ENCODE measurements at regions not wholly inside any gene's neighbourhood (a gene's known extent, or its start where the extent isn't known, plus 50 kb on each side); places are given as distances from the start of the nearest gene placed in this dataset.
A peak's percentile ranks its signal among the peaks of the same experiment; 100 is the strongest.
"Not testable (repeated sequence)": the region's sequence is repeated elsewhere in the genome, so short reads cannot be mapped to it uniquely, and the experiment has no call there.

- in situ Hi-C loops (cut with HindIII; ENCODE audit: low pct_unique_long_range_greater_than_20kb, low sequenced_read_pairs), result no loop called here
- no peak for TF ChIP-seq JUND (IDR thresholded peaks at IDR 0.05; ENCODE audit: low read depth)
- no peak for DNase-seq (ENCODE audit: low read depth in 1 of 2, low spot score in 1 of 2)
Measured at GRCh38 chr10:28981007-28981406, 303.7 kb downstream of the BAMBI start.

GRCh38 chr10:28982974-28983373 is 305.7 kb downstream of the BAMBI start:
- in situ Hi-C loops (cut with HindIII; ENCODE audit: low pct_unique_long_range_greater_than_20kb, low sequenced_read_pairs), result no loop called here
- TF ChIP-seq JUND (IDR thresholded peaks at IDR 0.05; ENCODE audit: low read depth), result no peak
- no peak for DNase-seq (ENCODE audit: low read depth in 1 of 2, low spot score in 1 of 2)

GRCh38 chr10:28983799-28984198 is 305.1 kb upstream of the LYZL1 start:
- in situ Hi-C loops (cut with HindIII; ENCODE audit: low pct_unique_long_range_greater_than_20kb, low sequenced_read_pairs), result no loop called here
- DNase-seq (ENCODE audit: low read depth in 1 of 2, low spot score in 1 of 2), result no peak
- no peak for TF ChIP-seq JUND (IDR thresholded peaks at IDR 0.05; ENCODE audit: low read depth)

GRCh38 chr10:28984431-28984830 is 304.4 kb upstream of the LYZL1 start:
- peak in 1 of 2 experiments; percentile 22 for DNase-seq (ENCODE audit: low read depth in 1 of 2, low spot score in 1 of 2)
- in situ Hi-C loops (cut with HindIII; ENCODE audit: low pct_unique_long_range_greater_than_20kb, low sequenced_read_pairs), result no loop called here
- TF ChIP-seq JUND (IDR thresholded peaks at IDR 0.05; ENCODE audit: low read depth), result no peak

- in situ Hi-C loops (cut with HindIII; ENCODE audit: low pct_unique_long_range_greater_than_20kb, low sequenced_read_pairs), result no loop called here
- no peak for TF ChIP-seq JUND (IDR thresholded peaks at IDR 0.05; ENCODE audit: low read depth)
Measured at GRCh38 chr10:28985137-28985885, 303.6 kb upstream of the LYZL1 start.

GRCh38 chr10:28986117-28986792 is 302.6 kb upstream of the LYZL1 start:
- in situ Hi-C loops (cut with HindIII; ENCODE audit: low pct_unique_long_range_greater_than_20kb, low sequenced_read_pairs), result no loop called here
- TF ChIP-seq JUND (IDR thresholded peaks at IDR 0.05; ENCODE audit: low read depth), result no peak
- DNase-seq (ENCODE audit: low read depth in 1 of 2, low spot score in 1 of 2), result no peak

More at GRCh38 chr10:28985137-28985885, 303.6 kb upstream of the LYZL1 start:
- no peak for DNase-seq (ENCODE audit: low read depth in 1 of 2, low spot score in 1 of 2)

GRCh38 chr10:28986856-28987255 is 302.0 kb upstream of the LYZL1 start:
- in situ Hi-C loops (cut with HindIII; ENCODE audit: low pct_unique_long_range_greater_than_20kb, low sequenced_read_pairs), result no loop called here
- TF ChIP-seq JUND (IDR thresholded peaks at IDR 0.05; ENCODE audit: low read depth), result no peak
- DNase-seq (ENCODE audit: low read depth in 1 of 2, low spot score in 1 of 2), result no peak

GRCh38 chr10:28987555-28988320 is 301.1 kb upstream of the LYZL1 start:
- no peak for TF ChIP-seq JUND (IDR thresholded peaks at IDR 0.05; ENCODE audit: low read depth)
- in situ Hi-C loops (cut with HindIII; ENCODE audit: low pct_unique_long_range_greater_than_20kb, low sequenced_read_pairs), result no loop called here
- no peak for DNase-seq (ENCODE audit: low read depth in 1 of 2, low spot score in 1 of 2)

GRCh38 chr10:28988980-28989379 is 299.9 kb upstream of the LYZL1 start:
- in situ Hi-C loops (cut with HindIII; ENCODE audit: low pct_unique_long_range_greater_than_20kb, low sequenced_read_pairs), result no loop called here
- TF ChIP-seq JUND (IDR thresholded peaks at IDR 0.05; ENCODE audit: low read depth), result no peak
- no peak for DNase-seq (ENCODE audit: low read depth in 1 of 2, low spot score in 1 of 2)

GRCh38 chr10:28991333-28992270 is 297.3 kb upstream of the LYZL1 start:
- no peak for TF ChIP-seq JUND (IDR thresholded peaks at IDR 0.05; ENCODE audit: low read depth)
- DNase-seq (ENCODE audit: low read depth in 1 of 2, low spot score in 1 of 2), result peak in 1 of 2 experiments; percentile 77
- in situ Hi-C loops (cut with HindIII; ENCODE audit: low pct_unique_long_range_greater_than_20kb, low sequenced_read_pairs), result no loop called here

- no peak for TF ChIP-seq JUND (IDR thresholded peaks at IDR 0.05; ENCODE audit: low read depth)
- DNase-seq (ENCODE audit: low read depth in 1 of 2, low spot score in 1 of 2), result no peak
- in situ Hi-C loops (cut with HindIII; ENCODE audit: low pct_unique_long_range_greater_than_20kb, low sequenced_read_pairs), result no loop called here
Measured at GRCh38 chr10:28993056-28993455, 295.8 kb upstream of the LYZL1 start.

- in situ Hi-C loops (cut with HindIII; ENCODE audit: low pct_unique_long_range_greater_than_20kb, low sequenced_read_pairs), result no loop called here
- no peak for TF ChIP-seq JUND (IDR thresholded peaks at IDR 0.05; ENCODE audit: low read depth)
- DNase-seq (ENCODE audit: low read depth in 1 of 2, low spot score in 1 of 2), result no peak
Measured at GRCh38 chr10:28993861-28994260, 295.0 kb upstream of the LYZL1 start.

GRCh38 chr10:28994802-28995201 is 294.1 kb upstream of the LYZL1 start:
- DNase-seq (ENCODE audit: low read depth in 1 of 2, low spot score in 1 of 2); in situ Hi-C loops (cut with HindIII; ENCODE audit: low pct_unique_long_range_greater_than_20kb, low sequenced_read_pairs): not testable (repeated sequence)

Data from T47D (cell line).